K562 (cell line): ENCODE measurements at regions not wholly inside any gene's neighbourhood (a gene's known extent, or its start where the extent isn't known, plus 50 kb on each side); places are given as distances from the start of the nearest gene placed in this dataset.

Source experiments
- ATAC-seq: fragments of 200-7000 bp; cut with Tn5 transposase; 3 replicates; pipeline ENCODE4 v1.9.1; 2020; ENCODE audit warnings: moderate library complexity
- BruUV-seq: library from RNA; stranded (reverse); fragments of 400-500 nt; replicated peaks from 2 replicates; lab custom pipeline; 2021; lab: Mats Ljungman, UMichigan
- CTCF ChIA-PET: fragments of 300-600 bp; formaldehyde crosslinking; extraction: SDS; loops from one replicate; lab custom pipeline; 2021; ENCODE audit warnings: low intra/inter-chr PET ratio; lab: Yijun Ruan, JAX
- POLR2A ChIA-PET: fragments of 300-600, 350-650 bp; sonication (Branson Sonifier 250); formaldehyde crosslinking; extraction: SDS; loops from one replicate; lab custom pipeline; 2021; ENCODE audit warnings: antibody characterized with exemption, inconsistent platforms; lab: Yijun Ruan, JAX
- DNase-seq, 4 experiments: peaks; one replicate each; pipeline versions ENCODE4 v3.0.0 to v3.0.0-alpha.2; 2011 to 2018; ENCODE audit warnings: low spot score in 3 of 4, mixed read lengths in 3 of 4; ENCODE audit errors: extremely low read depth in 1 of 4
- FAIRE-seq: peaks from 2 replicates; lab custom pipeline; 2011; peaks lifted over from hg19 to GRCh38; lab: Jason Lieb, UNC
- H2AFZ ChIP-seq: 2 replicates; pipeline ENCODE4 v1.6.0; 2011; ENCODE audit warnings: low read depth, low read length, control low read depth, inconsistent platforms
- H3K27ac ChIP-seq: fragments of 200-600 bp; 3 replicates; pipeline ENCODE4 v1.8.0; 2011; ENCODE audit warnings: low read depth, mild to moderate bottlenecking, control low read depth, inconsistent platforms, low read length, moderate library complexity, mixed read lengths; ENCODE audit errors: extremely low read depth
- H3K27me3 ChIP-seq, 2 experiments: fragments of 300-600 bp in 1 of 2; 2 replicates in 1 of 2; 3 replicates in 1 of 2; pipeline versions ENCODE4 v1.6.0 to v1.8.0; 2011; ENCODE audit warnings: inconsistent platforms in 2 of 2, low read length in 2 of 2, mild to moderate bottlenecking in 1 of 2, mixed read lengths in 1 of 2, moderate library complexity in 1 of 2; ENCODE audit not compliant: control insufficient read depth in 2 of 2, insufficient read depth in 2 of 2
- H3K36me3 ChIP-seq: fragments of 300-600 bp; 3 replicates; pipeline ENCODE4 v1.8.0; 2011; ENCODE audit warnings: mild to moderate bottlenecking, low read length, inconsistent platforms; ENCODE audit not compliant: control insufficient read depth, insufficient read depth
- H3K4me1 ChIP-seq, 2 experiments: fragments of 200-600 bp in 1 of 2; replicated peaks in 1 of 2; 2 replicates in 1 of 2; 3 replicates in 1 of 2; pipeline versions ENCODE4 v1.5.1 to v1.8.0; 2011; ENCODE audit warnings: inconsistent platforms in 2 of 2, low read length in 2 of 2, mild to moderate bottlenecking in 1 of 2, mixed read lengths in 1 of 2, moderate library complexity in 1 of 2; ENCODE audit not compliant: control insufficient read depth in 2 of 2, insufficient read depth in 2 of 2
- H3K4me2 ChIP-seq: 2 replicates; pipeline ENCODE4 v1.6.1; 2011; ENCODE audit warnings: low read length, control low read depth, inconsistent platforms, mixed read lengths; ENCODE audit not compliant: insufficient read depth
- H3K4me3 ChIP-seq: fragments of 200-600 bp; sonication (generic), shearing (Covaris generic); 2 replicates; pipeline ENCODE4 v1.5.1; 2016; ENCODE audit warnings: control low read depth, inconsistent platforms
- H3K79me2 ChIP-seq: fragments of 200-600 bp; 3 replicates; pipeline ENCODE4 v1.8.0; 2011; ENCODE audit warnings: low read length, inconsistent platforms; ENCODE audit not compliant: control insufficient read depth, insufficient read depth
- H3K9ac ChIP-seq, 2 experiments: 2 replicates each; pipeline versions ENCODE4 v1.6.0 to v1.6.1; 2011; ENCODE audit warnings: low read depth in 2 of 2, low read length in 2 of 2, control low read depth in 1 of 2, inconsistent platforms in 1 of 2, mild to moderate bottlenecking in 1 of 2, mixed read lengths in 1 of 2; ENCODE audit not compliant: insufficient read depth in 1 of 2
- H3K9me1 ChIP-seq: one replicate; pipeline ENCODE4 v1.6.0; 2011; ENCODE audit warnings: inconsistent platforms, mild to moderate bottlenecking, low read length, moderate library complexity; ENCODE audit not compliant: control insufficient read depth, insufficient read depth
- H3K9me3 ChIP-seq: replicated peaks from 2 replicates; pipeline ENCODE4 v1.5.1; 2011; ENCODE audit warnings: low read depth, low read length, inconsistent platforms; ENCODE audit not compliant: control insufficient read depth, insufficient read depth
- H4K20me1 ChIP-seq: replicated peaks from 2 replicates; pipeline ENCODE4 v1.6.1; 2011; ENCODE audit warnings: low read length, inconsistent platforms, mixed read lengths; ENCODE audit not compliant: control insufficient read depth, insufficient read depth
- GABPB1 ChIP-seq: sonication (generic); formaldehyde crosslinking; IDR thresholded peaks from 2 replicates; pipeline ENCODE4 v1.8.0; 2022; ENCODE audit warnings: mild to moderate bottlenecking, missing genetic modification reagents
- NR2F6 ChIP-seq: fragments of 450-650 bp; formaldehyde crosslinking; IDR thresholded peaks from 2 replicates; pipeline ENCODE4 v1.4.0; 2020; ENCODE audit warnings: mild to moderate bottlenecking
- RFX5 ChIP-seq: IDR thresholded peaks from 2 replicates; pipeline ENCODE4 v1.6.1; 2011; ENCODE audit warnings: low read depth, mild to moderate bottlenecking, improper control_type of control experiment, low read length
- SAFB ChIP-seq: fragments of 200-400 bp; formaldehyde crosslinking; IDR thresholded peaks from 2 replicates; pipeline ENCODE4 v1.6.1; 2017; ENCODE audit warnings: low read depth, low read length, borderline replicate concordance
- U2AF2 ChIP-seq: fragments of 200-400 bp; formaldehyde crosslinking; optimal IDR thresholded peaks from 2 replicates; pipeline ENCODE3; 2017; ENCODE audit warnings: low read depth, mild to moderate bottlenecking, low read length
- ZNF561 ChIP-seq: fragments of 450-650 bp; formaldehyde crosslinking; conservative IDR thresholded peaks from 2 replicates; pipeline ENCODE4 v1.4.0; 2020; ENCODE audit warnings: mild to moderate bottlenecking, moderate library complexity
- ZNF785 ChIP-seq: fragments of 250-450 bp; sonication (Bioruptor Pico); IDR thresholded peaks from 2 replicates; pipeline ENCODE4 v1.4.0; 2020; ENCODE audit warnings: mild to moderate bottlenecking
- WGBS: fragments of 100-300 bp; shearing (Covaris generic); methylation state at CpG from one replicate; pipeline ENCODE4 v1.1.6; 2016; ENCODE audit warnings: low coverage, mixed read lengths; ENCODE audit not compliant: insufficient coverage; ENCODE audit errors: missing lambda C conversion rate; 5-methylcytosine and 5-hydroxymethylcytosine counted together
- in situ Hi-C: fragments of 300-500 bp; cut with MboI; formaldehyde crosslinking; loops from 4 replicates; pipeline ENCODE4 v1.15.0; 2018; ENCODE audit warnings: inconsistent platforms, mixed read lengths
- intact Hi-C: fragments of 100-400 bp; cut with micrococcal nuclease; formaldehyde crosslinking; loops from 2 replicates; pipeline ENCODE4 v1.14.2; 2022

- H3K79me2 ChIP-seq: no peaks in the 10 kb centered on the region
- peaks cover 10 to 23% of the 10 kb centered on the region in 2 experiments; a peak in 4 of 5 replicates for H3K4me1 ChIP-seq
- no peaks in the 10 kb centered on the region for H3K27me3 ChIP-seq
- TF ChIP-seq SAFB (no peak), ZNF785 (CRISPR knock-in tag) (no peak), U2AF2 (no peak)
- H2AFZ ChIP-seq: no peak overlapping the region
- H3K4me2 ChIP-seq: no peak overlapping the region
- DNase-seq: no peak
- intact Hi-C loops (no loop called here), in situ Hi-C loops (no loop called here)
- no peak overlapping the region for H3K4me3 ChIP-seq
- no peaks in the 10 kb centered on the region for H4K20me1 ChIP-seq
- ChIA-PET CTCF (no interaction called here), POLR2A (interaction anchor here (0.6 kb wide), 1 partner anchor 14 kb away, joined by 4 read pairs; no protein-coding TSS in a partner anchor)
- H3K9ac ChIP-seq: no peak overlapping the region
- no peaks in the 10 kb centered on the region for H3K9me3 ChIP-seq
- 71% methylated on average over 2 of the region's 2 CpGs for WGBS
- no peak for ATAC-seq
- no TSS peak for BruUV-seq
- no peaks in the 10 kb centered on the region for H3K36me3 ChIP-seq
- H3K27ac ChIP-seq: no peak overlapping the region
- H3K9me1 ChIP-seq: no peaks in the 10 kb centered on the region
- no peak for FAIRE-seq
Measured at GRCh38 chr17:15888436-15888835, 56.5 kb upstream of the ADORA2B start.

DNA sequence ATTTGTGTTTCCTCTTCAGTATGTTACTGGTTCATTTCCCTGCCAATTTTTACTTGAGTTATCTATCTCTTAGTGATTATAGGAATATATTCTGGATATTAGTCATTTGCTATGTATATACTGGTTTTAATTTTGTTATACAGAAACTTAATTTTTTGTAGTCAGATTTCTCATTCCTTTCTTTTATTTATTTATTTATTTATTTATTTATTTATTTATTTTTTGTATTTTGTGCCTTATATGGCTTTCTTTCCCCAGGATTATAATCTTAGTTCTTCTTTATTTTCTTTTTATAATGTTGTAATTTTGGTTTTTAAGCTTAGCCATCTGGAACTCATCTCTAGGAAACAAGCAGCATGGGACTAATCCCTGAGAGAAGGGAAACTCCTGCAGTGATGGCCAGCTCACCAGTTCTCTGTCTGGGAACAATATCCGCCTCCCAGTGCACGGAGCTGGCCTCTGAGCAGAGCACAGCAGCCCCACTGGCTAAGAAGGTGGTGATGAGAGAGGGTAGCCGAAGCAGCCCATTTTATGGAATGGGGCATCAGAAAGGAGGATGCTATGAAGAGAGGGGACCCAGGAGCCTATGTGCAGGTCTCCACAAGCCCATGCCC is 54.5 kb upstream of the ADORA2B start:
- Histone ChIP-seq H4K20me1 (no peaks in the 10 kb centered on the region), H3K9ac (no peak overlapping the region), H3K36me3 (no peaks in the 10 kb centered on the region), H3K4me1 (peaks cover 13 to 28% of the 10 kb centered on the region in 2 experiments), H3K9me1 (no peaks in the 10 kb centered on the region), H3K27ac (no peak overlapping the region), H3K79me2 (no peaks in the 10 kb centered on the region), H3K27me3 (no peaks in the 10 kb centered on the region), H3K9me3 (no peaks in the 10 kb centered on the region), H3K4me2 (no peak overlapping the region), H2AFZ (no peak overlapping the region), H3K4me3 (no peak overlapping the region)
- intact Hi-C loops (no loop called here), in situ Hi-C loops (no loop called here)
- CTCF ChIA-PET: no interaction called here
- 73% methylated on average over 2 of the region's 3 CpGs for WGBS
- DNase-seq (no peak), ATAC-seq (no peak), FAIRE-seq (no peak)
- TF ChIP-seq RFX5 (no peak), GABPB1 (CRISPR knock-in tag) (no peak), NR2F6 (CRISPR knock-in tag) (no peak), ZNF561 (no peak)
- POLR2A ChIA-PET: no interaction called here
- no TSS peak for BruUV-seq
